ENCODE measurements at regions not wholly inside any gene's neighbourhood (a gene's known extent, or its start where the extent isn't known, plus 50 kb on each side); places are given as distances from the start of the nearest gene placed in this dataset.

- no peak for TF ChIP-seq HNF4G (IDR thresholded peaks at IDR 0.05)
- TF ChIP-seq, protein P1, sequence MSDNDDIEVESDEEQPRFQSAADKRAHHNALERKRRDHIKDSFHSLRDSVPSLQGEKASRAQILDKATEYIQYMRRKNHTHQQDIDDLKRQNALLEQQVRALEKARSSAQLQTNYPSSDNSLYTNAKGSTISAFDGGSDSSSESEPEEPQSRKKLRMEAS (IDR thresholded peaks at IDR 0.05) = no peak
- no peak for TF ChIP-seq JUND (IDR thresholded peaks at IDR 0.05)
- no peak for TF ChIP-seq FOXA2 (IDR thresholded peaks at IDR 0.05)
- TF ChIP-seq GABPA (IDR thresholded peaks at IDR 0.05 in 1 of 2, conservative IDR thresholded peaks at IDR 0.05 in 1 of 2) = no peak
- TF ChIP-seq NR2F2 (IDR thresholded peaks at IDR 0.05) = no peak
- TF ChIP-seq, protein P2, sequence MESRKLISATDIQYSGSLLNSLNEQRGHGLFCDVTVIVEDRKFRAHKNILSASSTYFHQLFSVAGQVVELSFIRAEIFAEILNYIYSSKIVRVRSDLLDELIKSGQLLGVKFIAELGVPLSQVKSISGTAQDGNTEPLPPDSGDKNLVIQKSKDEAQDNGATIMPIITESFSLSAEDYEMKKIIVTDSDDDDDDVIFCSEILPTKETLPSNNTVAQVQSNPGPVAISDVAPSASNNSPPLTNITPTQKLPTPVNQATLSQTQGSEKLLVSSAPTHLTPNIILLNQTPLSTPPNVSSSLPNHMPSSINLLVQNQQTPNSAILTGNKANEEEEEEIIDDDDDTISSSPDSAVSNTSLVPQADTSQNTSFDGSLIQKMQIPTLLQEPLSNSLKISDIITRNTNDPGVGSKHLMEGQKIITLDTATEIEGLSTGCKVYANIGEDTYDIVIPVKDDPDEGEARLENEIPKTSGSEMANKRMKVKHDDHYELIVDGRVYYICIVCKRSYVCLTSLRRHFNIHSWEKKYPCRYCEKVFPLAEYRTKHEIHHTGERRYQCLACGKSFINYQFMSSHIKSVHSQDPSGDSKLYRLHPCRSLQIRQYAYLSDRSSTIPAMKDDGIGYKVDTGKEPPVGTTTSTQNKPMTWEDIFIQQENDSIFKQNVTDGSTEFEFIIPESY (IDR thresholded peaks at IDR 0.05) = no peak
- no peak for TF ChIP-seq SP1 (IDR thresholded peaks at IDR 0.05)
- TF ChIP-seq, protein P3, sequence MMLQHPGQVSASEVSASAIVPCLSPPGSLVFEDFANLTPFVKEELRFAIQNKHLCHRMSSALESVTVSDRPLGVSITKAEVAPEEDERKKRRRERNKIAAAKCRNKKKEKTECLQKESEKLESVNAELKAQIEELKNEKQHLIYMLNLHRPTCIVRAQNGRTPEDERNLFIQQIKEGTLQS (IDR thresholded peaks at IDR 0.05) = no peak
- TF ChIP-seq YY1 (IDR thresholded peaks at IDR 0.05) = no peak
- TF ChIP-seq TAF1 (conservative IDR thresholded peaks at IDR 0.05) = no peak
- TF ChIP-seq FOXA1 (IDR thresholded peaks at IDR 0.05) = no peak
- no peak for TF ChIP-seq REST (IDR thresholded peaks at IDR 0.05)
- H3K9me3 ChIP-seq (ENCODE audit: control insufficient read depth in 4 of 4, low read length in 3 of 4) = peaks cover 0 to 5% (median 1%) of the 10 kb centered on the region in 4 donors
These were observed 406.3 kb upstream of the USP15 start for GRCh38 chr12:61853945-61854344.

DNA sequence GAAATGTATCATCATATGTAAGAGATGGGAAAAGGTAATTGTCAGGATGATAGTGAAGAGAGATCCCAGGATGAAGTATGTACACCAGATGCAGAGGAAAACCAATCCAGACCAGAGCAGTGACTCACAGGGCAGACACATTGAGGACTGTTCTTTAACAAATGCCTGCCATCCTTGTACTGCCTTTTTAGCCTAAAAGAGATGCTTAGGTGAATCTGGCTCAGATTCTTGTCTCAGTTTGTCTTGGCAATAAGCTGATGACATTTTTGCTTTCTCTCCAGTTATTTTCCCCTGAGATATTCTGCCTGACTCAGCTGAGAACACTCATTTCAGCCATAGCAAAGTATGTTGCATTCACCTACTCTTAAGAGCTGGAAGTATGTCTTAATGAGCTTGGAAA, 405.3 kb upstream of the USP15 start:
- Histone ChIP-seq H3K9me3 (ENCODE audit: control insufficient read depth in 4 of 4, low read length in 3 of 4) (peaks cover 0 to 5% (median 1%) of the 10 kb centered on the region in 4 donors), H3K4me1 (ENCODE audit: control insufficient read depth in 4 of 4, insufficient read depth in 4 of 4, low read length in 3 of 4) (no peaks in the 10 kb centered on the region), H3K36me3 (ENCODE audit: control insufficient read depth in 4 of 4, insufficient read depth in 3 of 4, low read depth in 1 of 4, low read length in 3 of 4) (peaks cover 0 to 1% (median 0%) of the 10 kb centered on the region in 4 donors), H3K27ac (ENCODE audit: low read depth in 1 of 2, low read length in 2 of 2) (no peak overlapping the region), H3K4me3 (ENCODE audit: low read depth in 1 of 3, low read length in 3 of 3) (peak overlapping the region in 1 of 3 donors; percentile 23), H3K27me3 (ENCODE audit: control insufficient read depth in 4 of 4, insufficient read depth in 4 of 4, low read length in 3 of 4) (no peaks in the 10 kb centered on the region), H3K9ac (ENCODE audit: low read depth in 1 of 2, low read length in 2 of 2) (no peak overlapping the region)
- no peak for DNase-seq (ENCODE audit: low spot score)
- TF ChIP-seq RAD21 (IDR thresholded peaks at IDR 0.05) (no peak), SP1 (IDR thresholded peaks at IDR 0.05) (no peak), TAF1 (conservative IDR thresholded peaks at IDR 0.05) (no peak), REST (IDR thresholded peaks at IDR 0.05) (no peak), NR2F2 (IDR thresholded peaks at IDR 0.05) (no peak), YY1 (IDR thresholded peaks at IDR 0.05) (no peak), EGR1 (IDR thresholded peaks at IDR 0.05; ENCODE audit: low read depth in 2 of 2) (no peak), HNF4G (IDR thresholded peaks at IDR 0.05) (no peak), GABPA (IDR thresholded peaks at IDR 0.05 in 1 of 2, conservative IDR thresholded peaks at IDR 0.05 in 1 of 2) (no peak), RXRA (IDR thresholded peaks at IDR 0.05) (no peak), HNF4A (conservative IDR thresholded peaks at IDR 0.05) (no peak), JUND (IDR thresholded peaks at IDR 0.05) (no peak)
- TF ChIP-seq, protein P1 (IDR thresholded peaks at IDR 0.05) = no peak
- TF ChIP-seq, protein P2 (IDR thresholded peaks at IDR 0.05) = no peak
- TF ChIP-seq, protein P3 (IDR thresholded peaks at IDR 0.05) = no peak

More at GRCh38 chr12:61853945-61854344, 406.3 kb upstream of the USP15 start:
- no peak overlapping the region for H3K4me3 ChIP-seq (ENCODE audit: low read depth in 1 of 3, low read length in 3 of 3)
- no peaks in the 10 kb centered on the region for H3K4me1 ChIP-seq (ENCODE audit: control insufficient read depth in 4 of 4, insufficient read depth in 4 of 4, low read length in 3 of 4)
- H3K27me3 ChIP-seq (ENCODE audit: control insufficient read depth in 4 of 4, insufficient read depth in 4 of 4, low read length in 3 of 4) = no peaks in the 10 kb centered on the region
- H3K27ac ChIP-seq (ENCODE audit: low read depth in 1 of 2, low read length in 2 of 2) = no peak overlapping the region
- H3K36me3 ChIP-seq (ENCODE audit: control insufficient read depth in 4 of 4, insufficient read depth in 3 of 4, low read depth in 1 of 4, low read length in 3 of 4) = peaks cover 0 to 1% (median 0%) of the 10 kb centered on the region in 4 donors
- no peak for DNase-seq (ENCODE audit: low spot score)
- no peak overlapping the region for H3K9ac ChIP-seq (ENCODE audit: low read depth in 1 of 2, low read length in 2 of 2)
